ENCODE measurements at regions not wholly inside any gene's neighbourhood (a gene's known extent, or its start where the extent isn't known, plus 50 kb on each side); places are given as distances from the start of the nearest gene placed in this dataset.

GRCh38 chr2:145256551-145256950, 736.6 kb upstream of the ZEB2 start:
- no peak for DNase-seq

DNA sequence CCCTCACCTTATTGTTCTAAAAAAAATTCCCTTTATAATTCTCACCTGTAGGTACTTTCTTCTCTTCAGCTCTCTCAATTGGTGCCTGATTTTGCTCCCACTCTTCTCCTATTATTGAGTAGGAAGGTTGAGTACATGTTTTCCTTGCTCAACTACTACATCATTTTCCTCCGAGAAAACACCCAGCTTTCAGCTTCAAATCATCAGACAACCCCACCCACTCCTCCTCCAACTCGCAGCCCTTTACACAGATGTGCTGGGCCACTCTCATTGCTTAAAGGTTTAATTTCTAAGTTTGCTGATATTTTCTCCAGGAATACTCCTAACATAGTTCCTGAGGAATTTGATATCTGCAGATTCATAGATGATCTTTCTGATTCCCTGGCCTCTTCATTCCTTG, 734.4 kb upstream of the ZEB2 start:
- no peak for DNase-seq

- DNase-seq = no peak
These were observed 733.6 kb upstream of the ZEB2 start for GRCh38 chr2:145253492-145253891.

DNA sequence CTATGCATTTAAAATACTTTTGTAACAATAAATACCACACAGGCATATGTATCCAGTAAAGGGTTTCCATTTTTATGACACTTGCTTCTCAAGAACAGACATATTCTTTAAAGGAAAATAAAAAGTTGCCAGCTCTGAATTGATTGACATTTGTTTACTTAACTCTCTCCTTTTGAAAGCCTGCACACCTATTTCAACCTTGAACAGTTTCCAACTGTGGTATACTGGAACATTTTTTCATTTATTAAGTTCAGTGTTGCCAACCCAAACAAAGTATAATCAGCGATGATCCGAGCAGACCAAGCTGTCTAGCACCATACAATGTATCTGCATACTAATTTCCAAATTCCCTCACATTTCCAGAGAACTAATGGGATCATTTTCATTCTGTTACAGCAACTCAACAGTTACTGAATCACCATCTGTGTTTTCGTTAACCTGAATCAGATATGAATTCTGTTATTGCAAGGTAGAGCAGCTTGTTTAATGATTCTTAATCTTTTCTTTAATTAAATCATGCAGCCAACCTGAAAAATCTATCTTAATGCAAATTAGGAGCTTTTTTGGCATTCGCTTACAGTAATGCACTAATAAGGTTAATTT, 725.5 kb upstream of the ZEB2 start:
- no peak for DNase-seq

DNA sequence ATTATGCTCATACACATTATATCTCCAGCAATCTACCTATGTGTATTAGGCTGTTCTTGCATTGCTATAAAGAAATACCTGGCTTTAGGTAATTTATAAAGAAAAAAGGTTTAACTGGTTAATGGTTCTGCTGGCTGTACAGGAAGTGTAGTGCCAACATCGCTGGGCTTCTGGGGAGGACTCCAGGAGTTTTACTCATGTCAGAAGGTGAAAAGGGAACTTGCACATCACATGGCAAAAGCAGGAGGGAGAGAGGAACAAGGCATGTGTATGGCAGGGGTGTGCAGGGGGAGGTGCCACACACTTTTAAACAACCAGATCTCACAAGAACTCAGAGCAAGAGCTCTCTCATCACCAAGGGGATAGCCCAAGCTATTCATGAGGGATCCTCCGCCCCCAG, 715.4 kb upstream of the ZEB2 start:
- no peak for DNase-seq

DNA sequence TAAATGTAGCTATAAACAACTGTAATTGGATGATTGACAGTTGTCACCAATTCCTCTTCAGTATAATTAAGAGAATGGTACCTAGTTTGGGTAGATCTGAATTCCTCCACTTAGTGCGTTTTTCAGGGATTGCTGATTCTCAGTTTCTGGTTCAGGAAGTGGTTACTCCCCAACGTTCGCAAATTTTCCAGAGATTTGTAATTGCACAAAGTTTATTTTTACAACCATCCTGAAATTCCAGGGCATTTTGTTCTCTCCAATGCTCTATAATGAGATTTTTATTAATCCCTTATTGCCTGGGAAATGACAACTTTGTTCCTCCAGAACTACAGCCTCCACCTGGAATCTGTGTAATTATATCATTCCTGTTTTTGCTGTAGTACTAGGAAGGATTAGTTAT, 710.6 kb upstream of the ZEB2 start:
- DNase-seq = no peak

DNA sequence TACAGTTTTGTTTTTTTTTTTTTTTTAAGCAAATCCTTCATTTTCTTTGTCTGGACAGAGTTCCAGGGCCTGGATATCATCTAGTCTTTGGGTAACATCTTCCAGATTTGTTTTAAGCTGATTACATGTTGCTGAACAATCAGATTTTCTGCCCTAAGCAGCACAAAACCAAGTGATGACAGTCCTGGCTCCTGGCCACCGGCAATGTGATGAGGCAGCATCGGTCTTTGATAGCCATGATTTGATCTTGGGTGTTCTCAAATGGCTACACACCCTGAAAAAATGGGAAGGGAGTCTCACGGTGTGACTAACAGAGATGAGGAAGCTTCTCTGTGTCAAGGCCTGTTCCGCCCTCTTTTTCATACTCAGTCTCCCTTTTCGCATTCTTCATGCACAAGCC, 708.6 kb upstream of the ZEB2 start:
- DNase-seq = no peak

GRCh38 chr2:145226901-145227300, 707.0 kb upstream of the ZEB2 start:
- no peak for DNase-seq

DNA sequence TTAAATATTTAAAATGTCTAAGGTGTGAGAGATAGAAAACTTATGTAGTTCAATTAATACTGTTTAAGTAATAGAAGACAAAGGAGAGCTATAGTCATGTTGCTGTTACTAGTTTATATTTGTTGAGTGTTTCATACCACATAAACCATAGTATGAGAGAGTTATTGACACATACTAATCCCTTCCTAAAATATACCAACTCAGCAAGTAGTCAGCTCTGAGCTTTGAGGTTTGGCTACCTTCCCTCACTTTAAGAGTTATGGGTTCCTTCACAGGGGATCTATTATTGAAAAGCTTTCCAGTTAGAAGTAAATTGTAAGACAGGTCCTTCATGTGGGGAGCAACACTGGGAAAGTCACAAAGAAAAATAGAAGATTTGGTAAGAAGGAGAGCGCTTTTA, 701.6 kb upstream of the ZEB2 start:
- DNase-seq = no peak

- DNase-seq = no peak
These were observed 701.1 kb upstream of the ZEB2 start for GRCh38 chr2:145221032-145221431.

- no peak for DNase-seq
These were observed 700.6 kb upstream of the ZEB2 start for GRCh38 chr2:145220496-145220895.

GRCh38 chr2:145207884-145208283, 688.0 kb upstream of the ZEB2 start:
- DNase-seq = no peak

DNA sequence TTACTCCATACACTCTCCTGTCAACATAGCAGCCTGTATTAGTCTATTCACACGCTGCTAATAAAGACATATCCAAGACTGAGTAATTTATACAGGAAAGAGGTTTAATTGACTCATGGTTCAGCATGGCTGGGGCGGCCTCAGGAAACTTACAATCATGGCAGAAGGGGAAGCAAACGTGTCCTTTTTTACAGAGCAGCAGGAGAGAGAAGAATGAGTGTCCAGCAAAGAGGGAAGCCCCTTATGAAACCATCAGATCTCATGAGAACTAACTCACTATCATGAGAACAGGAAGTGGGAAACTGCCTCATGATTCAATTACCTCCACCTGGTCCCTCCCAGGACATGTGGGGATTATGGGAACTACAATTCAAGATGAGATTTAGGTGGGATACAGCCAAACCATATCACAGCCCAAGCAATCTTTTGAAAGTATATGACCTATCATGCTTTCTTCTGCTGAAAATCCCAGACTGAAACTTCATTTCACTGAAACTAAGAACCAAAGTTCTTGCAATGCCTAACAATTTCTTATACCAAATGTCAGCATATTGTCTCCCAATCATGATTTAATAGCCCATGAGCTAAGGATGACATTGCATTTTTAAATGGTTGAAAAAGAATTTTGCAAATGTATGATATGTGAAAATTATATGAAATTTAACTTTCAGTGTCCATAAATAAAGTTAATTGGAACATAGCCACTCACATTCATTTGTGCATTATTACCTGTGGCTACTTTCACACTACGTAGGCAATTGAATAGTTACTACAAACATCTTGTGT, 686.8 kb upstream of the ZEB2 start:
- no peak for DNase-seq

DNA sequence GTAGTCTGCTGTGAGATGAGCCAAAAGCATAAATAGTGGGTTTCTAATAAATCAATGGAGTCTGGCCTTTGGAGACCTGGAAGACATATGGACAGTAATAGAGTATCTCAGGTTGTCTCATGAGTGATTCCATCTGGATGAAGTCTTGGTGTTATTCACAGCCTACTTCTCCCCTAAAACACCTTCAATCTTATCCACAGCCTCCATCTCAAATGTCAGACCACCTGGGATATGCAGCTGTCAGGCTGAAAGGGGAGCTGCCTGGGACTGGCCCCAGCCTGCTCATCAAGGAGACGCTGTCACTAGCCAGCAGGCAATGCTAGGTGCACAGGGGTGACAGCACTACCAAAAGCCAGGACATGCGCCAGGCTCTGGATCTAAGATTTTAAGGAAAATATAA, 684.0 kb upstream of the ZEB2 start:
- peak; percentile 91 for DNase-seq

DNA sequence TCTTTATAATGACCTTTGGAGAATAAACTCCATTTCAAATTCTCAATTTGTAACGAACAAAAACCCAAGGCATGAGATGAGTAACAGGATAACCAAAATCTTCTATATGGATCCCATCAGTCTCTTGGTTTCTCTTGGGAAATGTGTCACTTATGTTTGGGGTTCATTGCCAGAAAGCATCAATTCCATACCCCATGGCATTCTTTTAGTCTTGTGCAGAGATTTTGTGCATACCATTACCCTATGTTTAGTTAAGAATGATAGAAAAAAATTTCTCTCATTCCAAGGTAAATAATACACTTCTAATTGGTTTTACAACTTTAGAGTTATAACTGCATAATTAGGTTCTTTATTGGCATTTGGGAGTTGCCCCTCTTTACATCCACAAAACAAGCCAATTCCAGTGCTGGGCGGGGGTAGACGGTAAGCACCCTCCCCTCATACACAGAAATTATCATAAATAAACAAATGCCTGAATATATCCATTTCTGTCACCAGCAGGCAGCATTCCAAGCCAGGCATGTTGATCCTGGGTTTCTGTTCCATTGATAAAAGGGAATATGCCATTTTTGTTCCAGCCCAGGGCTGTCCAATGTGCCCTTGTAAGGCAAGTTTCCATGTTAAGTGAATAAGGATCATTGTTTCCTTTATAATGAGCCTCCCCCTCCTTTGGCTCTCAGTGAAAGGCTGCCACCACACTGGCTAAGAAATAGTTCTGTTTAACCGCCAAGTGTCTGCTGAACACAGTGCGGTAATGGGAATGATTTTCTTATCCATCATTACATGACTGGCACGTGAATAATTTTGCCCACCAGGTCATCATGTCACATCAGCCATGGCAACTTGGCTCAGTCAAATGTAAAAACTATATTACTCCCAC, 680.1 kb upstream of the ZEB2 start:
- no peak for DNase-seq

DNA sequence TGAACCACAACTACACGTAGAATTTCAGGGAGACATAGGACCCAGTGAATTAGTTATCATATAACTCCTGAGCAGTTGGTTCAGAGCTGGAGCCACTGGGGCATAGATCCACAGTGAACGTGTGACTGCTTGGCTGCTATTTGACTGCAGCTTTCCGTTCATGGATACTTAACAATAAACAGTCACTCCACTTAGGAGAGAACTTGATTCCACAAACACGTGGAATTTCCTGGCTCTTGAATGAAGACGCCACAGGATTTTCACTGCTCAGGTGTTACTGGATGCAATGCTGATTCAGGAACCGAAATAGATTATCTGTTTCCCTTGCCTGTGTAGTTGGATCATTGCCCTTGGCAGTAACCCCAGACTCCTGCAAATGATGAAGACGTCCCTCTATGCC, 679.1 kb upstream of the ZEB2 start:
- DNase-seq = no peak

- no peak for DNase-seq
These were observed 678.6 kb upstream of the ZEB2 start for GRCh38 chr2:145198555-145198954.

- DNase-seq = no peak
These were observed 678.0 kb upstream of the ZEB2 start for GRCh38 chr2:145197944-145198343.

DNA sequence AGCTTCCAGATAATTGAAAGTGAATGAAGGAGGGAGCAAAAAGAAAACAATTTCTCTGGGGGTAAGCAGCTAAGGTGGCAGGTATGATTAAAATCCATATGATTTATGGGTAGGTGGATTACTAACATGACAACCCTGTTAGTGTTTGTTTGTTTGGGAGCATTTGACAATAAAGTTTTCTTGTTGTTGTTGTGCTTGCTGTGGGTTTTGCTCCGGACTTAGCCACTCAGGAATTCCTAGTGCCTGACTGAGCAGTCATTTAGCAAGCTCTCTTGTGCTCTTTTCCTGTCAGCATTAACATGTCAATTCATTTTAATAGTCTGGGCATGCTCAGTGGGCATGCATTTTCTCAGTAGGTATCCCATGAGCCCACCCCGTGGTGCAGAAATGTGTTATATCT, 674.8 kb upstream of the ZEB2 start:
- no peak for DNase-seq

GRCh38 chr2:145190031-145190703, 670.2 kb upstream of the ZEB2 start:
- DNase-seq = no peak

DNA sequence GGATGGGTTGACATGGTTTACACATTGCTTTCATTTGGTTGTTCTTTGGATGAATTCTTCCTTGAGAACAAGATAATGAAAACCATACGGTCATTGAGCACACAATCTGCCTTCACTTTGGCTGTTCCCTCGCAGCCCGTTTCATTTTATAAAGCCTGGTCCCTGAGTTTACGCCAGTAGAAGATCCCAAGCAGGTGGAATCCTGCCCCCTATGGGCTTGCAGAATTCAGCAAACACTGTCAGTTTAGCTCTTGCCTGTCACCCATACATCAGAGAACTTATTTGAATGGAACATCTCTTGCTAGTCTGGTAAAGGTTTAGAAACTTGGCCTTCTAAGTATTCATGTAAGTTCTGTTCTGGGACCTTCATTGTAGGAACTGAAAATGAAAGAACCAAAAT, 666.4 kb upstream of the ZEB2 start:
- no peak for DNase-seq

- DNase-seq = no peak
These were observed 665.8 kb upstream of the ZEB2 start for GRCh38 chr2:145185696-145186095.

All from NCI-H524 treated with DMSO at 0.1 percent for 48 hours (cell line).